NB4 (cell line): ENCODE measurements at regions not wholly inside any gene's neighbourhood (a gene's known extent, or its start where the extent isn't known, plus 50 kb on each side); places are given as distances from the start of the nearest gene placed in this dataset.

Experiments
- POLR2A ChIP-seq: IDR thresholded peaks from 2 replicates; pipeline ENCODE4 v1.6.1; 2011; ENCODE audit warnings: mild to moderate bottlenecking; ENCODE audit not compliant: insufficient read length; ENCODE audit errors: extremely low read depth
- TF ChIP-seq, protein P1 (sequence below): IDR thresholded peaks from one replicate; pipeline ENCODE4 v1.5.1; 2012; ENCODE audit warnings: low read depth, low read length

DNA sequence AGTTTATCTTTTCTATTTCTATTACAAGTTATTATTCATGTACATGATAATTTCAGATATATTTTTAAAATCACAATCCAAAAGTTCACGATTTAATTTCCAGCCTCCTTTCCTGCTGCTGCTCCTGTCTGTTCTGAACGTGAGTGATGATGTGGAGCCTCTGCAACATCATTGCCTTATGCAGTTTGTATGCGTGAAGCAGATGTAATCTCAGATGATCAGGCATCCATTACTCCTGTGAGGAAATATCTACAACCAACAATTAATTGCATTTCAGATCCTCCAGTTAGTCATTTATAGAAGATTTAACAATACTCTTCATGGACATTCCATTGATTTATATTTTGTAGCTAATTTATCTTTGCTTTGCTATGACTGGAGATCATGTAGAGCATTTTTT, 668.7 kb upstream of the EPHA5 start:
- TF ChIP-seq, protein P1, sequence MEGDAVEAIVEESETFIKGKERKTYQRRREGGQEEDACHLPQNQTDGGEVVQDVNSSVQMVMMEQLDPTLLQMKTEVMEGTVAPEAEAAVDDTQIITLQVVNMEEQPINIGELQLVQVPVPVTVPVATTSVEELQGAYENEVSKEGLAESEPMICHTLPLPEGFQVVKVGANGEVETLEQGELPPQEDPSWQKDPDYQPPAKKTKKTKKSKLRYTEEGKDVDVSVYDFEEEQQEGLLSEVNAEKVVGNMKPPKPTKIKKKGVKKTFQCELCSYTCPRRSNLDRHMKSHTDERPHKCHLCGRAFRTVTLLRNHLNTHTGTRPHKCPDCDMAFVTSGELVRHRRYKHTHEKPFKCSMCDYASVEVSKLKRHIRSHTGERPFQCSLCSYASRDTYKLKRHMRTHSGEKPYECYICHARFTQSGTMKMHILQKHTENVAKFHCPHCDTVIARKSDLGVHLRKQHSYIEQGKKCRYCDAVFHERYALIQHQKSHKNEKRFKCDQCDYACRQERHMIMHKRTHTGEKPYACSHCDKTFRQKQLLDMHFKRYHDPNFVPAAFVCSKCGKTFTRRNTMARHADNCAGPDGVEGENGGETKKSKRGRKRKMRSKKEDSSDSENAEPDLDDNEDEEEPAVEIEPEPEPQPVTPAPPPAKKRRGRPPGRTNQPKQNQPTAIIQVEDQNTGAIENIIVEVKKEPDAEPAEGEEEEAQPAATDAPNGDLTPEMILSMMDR, result no peak
- no peak for TF ChIP-seq POLR2A
